Esophagus squamous epithelium (tissue), 5 donors: ENCODE measurements at regions not wholly inside any gene's neighbourhood (a gene's known extent, or its start where the extent isn't known, plus 50 kb on each side); places are given as distances from the start of the nearest gene placed in this dataset.

Experiments
- DNase-seq: peaks from one replicate; lab custom pipeline; 2025; lab: John Stamatoyannopoulos, UW
- H3K27ac ChIP-seq, 4 donors: fragments of 200-600 bp; sonication (generic); one replicate each; pipeline ENCODE4 v1.5.1; 2016 to 2019; ENCODE audit warnings: mild to moderate bottlenecking in 1 of 4
- H3K27me3 ChIP-seq, 4 donors: fragments of 200-600 bp; sonication (generic); 1 replicate in 3 of 4; 2 replicates in 1 of 4; pipeline versions ENCODE4 v1.5.1 to v1.6.0; 2017 to 2021; ENCODE audit warnings: antibody characterized with exemption in 1 of 4
- H3K36me3 ChIP-seq, 3 donors: fragments of 200-600 bp; sonication (generic); one replicate each; pipeline ENCODE4 v1.5.1; 2016 to 2019
- H3K4me1 ChIP-seq, 3 donors: fragments of 200-600 bp; sonication (generic); one replicate each; pipeline ENCODE4 v1.5.1; 2017 to 2019
- H3K4me3 ChIP-seq, 4 donors: fragments of 200-600 bp; sonication (generic); 1 replicate in 3 of 4; 2 replicates in 1 of 4; pipeline ENCODE4 v1.5.1; 2016 to 2019; ENCODE audit warnings: mild to moderate bottlenecking in 2 of 4, moderate library complexity in 1 of 4
- H3K9me3 ChIP-seq, 3 donors: fragments of 200-600 bp; sonication (generic); one replicate each; pipeline ENCODE4 v1.5.1; 2016 to 2019
- CTCF ChIP-seq, 6 experiments: fragments of 450-650 bp in 4 of 6; fragments of 200-600 bp in 2 of 6; sonication (generic) in 2 of 6; IDR thresholded peaks; one replicate each; pipeline ENCODE4 v1.5.1; 2016 to 2019; ENCODE audit warnings: antibody characterized with exemption in 6 of 6, mild to moderate bottlenecking in 4 of 6, moderate library complexity in 4 of 6
- POLR2A ChIP-seq, 4 donors: fragments of 450-650 bp; IDR thresholded peaks; one replicate each; pipeline ENCODE4 v1.6.1; 2017; ENCODE audit warnings: antibody characterized with exemption in 4 of 4, mild to moderate bottlenecking in 4 of 4, moderate library complexity in 3 of 4
- WGBS, 2 donors: methylation state at CpG; one replicate each; pipeline ENCODE4 v1.1.5; 2018; 5-methylcytosine and 5-hydroxymethylcytosine counted together
- intact Hi-C: fragments of 100-400 bp; cut with DNase I; formaldehyde crosslinking; loops from one replicate; pipeline ENCODE4 v1.15.0; 2022
- donor health status: DM: yes; HTN: yes; CAD: no.

- 15 to 31% methylated on average over 2 to 3 of the region's 3 CpGs for WGBS, 2 donors
- DNase-seq = no peak
- TF ChIP-seq CTCF (IDR thresholded peaks at IDR 0.05) (no peak), POLR2A (IDR thresholded peaks at IDR 0.05) (no peak)
- Histone ChIP-seq H3K4me3 (no peak overlapping the region), H3K4me1 (no peaks in the 10 kb centered on the region), H3K9me3 (no peaks in the 10 kb centered on the region), H3K27me3 (peaks cover 0 to 34% (median 0%) of the 10 kb centered on the region in 4 donors), H3K27ac (no peak overlapping the region), H3K36me3 (no peaks in the 10 kb centered on the region)
- intact Hi-C loops = no loop called here
Observed at GRCh38 chr6:40735121-40735520, 148.0 kb upstream of the LRFN2 start.

GRCh38 chr6:40734607-40735006 is 147.4 kb upstream of the LRFN2 start:
- intact Hi-C loops = no loop called here
- WGBS, 2 donors = 43 to 62% methylated on average over 4 of the region's 4 CpGs
- Histone ChIP-seq H3K9me3 (no peaks in the 10 kb centered on the region), H3K36me3 (no peaks in the 10 kb centered on the region), H3K27ac (no peak overlapping the region), H3K4me3 (no peak overlapping the region), H3K4me1 (no peaks in the 10 kb centered on the region), H3K27me3 (peaks cover 0 to 34% (median 0%) of the 10 kb centered on the region in 4 donors)
- no peak for DNase-seq
- TF ChIP-seq CTCF (IDR thresholded peaks at IDR 0.05) (no peak), POLR2A (IDR thresholded peaks at IDR 0.05) (no peak)

DNA sequence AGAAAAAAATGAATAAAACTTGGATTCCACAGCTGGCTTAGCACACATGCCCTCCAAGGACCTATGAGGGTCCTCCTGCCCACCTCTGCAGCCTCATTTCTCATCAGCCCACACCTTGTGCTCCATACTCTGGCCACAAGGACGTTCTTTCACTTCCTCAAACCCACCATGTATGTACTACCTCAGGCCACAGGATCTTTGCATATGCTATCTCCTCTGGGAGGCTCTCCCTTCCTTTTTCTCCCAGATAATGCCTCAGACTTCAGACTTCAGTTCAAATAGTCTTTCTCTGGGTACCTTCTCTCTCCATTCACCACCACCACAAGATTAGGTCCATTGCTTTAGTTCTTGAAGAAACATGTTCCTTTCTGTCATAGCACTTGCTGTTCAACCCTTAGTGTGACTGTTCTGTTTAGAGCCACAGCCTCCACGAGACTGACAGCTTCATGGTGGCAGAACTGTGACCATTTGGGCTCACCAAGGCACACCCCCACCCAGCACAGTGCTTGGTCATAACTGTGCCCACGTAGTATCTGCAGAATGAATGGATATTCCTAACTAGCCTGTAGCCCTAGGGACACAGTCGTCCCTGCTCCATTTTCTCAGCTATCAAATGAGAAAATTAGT is 146.7 kb upstream of the LRFN2 start:
- no peak overlapping the region for H3K27ac ChIP-seq
- no peak overlapping the region for H3K4me3 ChIP-seq
- no peak for DNase-seq
- intact Hi-C loops = no loop called here
- TF ChIP-seq CTCF (IDR thresholded peaks at IDR 0.05) (no peak), POLR2A (IDR thresholded peaks at IDR 0.05) (no peak)
- no peaks in the 10 kb centered on the region for H3K9me3 ChIP-seq
- H3K4me1 ChIP-seq = no peaks in the 10 kb centered on the region
- H3K27me3 ChIP-seq = peaks cover 0 to 34% (median 0%) of the 10 kb centered on the region in 4 donors
- WGBS, 2 donors = 45 to 60% methylated on average over 4 of the region's 4 CpGs
- no peaks in the 10 kb centered on the region for H3K36me3 ChIP-seq

DNA sequence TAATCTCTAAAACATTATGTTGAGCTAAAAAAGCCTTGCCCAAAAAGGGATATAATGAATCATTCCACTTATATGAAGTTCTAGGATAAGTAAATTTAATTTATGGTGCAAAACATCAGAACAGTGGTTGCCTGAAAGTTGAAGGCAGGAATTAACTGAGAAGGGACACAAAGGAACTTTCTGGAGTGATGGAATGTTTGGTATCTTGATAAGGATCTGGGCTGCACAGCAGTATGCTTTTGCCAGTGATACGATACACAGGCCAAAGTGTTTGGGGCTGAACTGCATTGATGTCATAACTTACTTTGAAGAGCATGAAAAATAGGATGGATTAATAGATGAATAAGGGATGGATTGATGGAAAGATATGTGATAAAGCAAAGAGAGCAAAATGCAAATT is 146.1 kb upstream of the LRFN2 start:
- H3K9me3 ChIP-seq = no peaks in the 10 kb centered on the region
- no peak for TF ChIP-seq CTCF (IDR thresholded peaks at IDR 0.05)
- WGBS, 2 donors = 68 to 76% methylated on average over 1 of the region's 1 CpG
- no peaks in the 10 kb centered on the region for H3K36me3 ChIP-seq
- no peak overlapping the region for H3K27ac ChIP-seq
- intact Hi-C loops = no loop called here
- H3K4me3 ChIP-seq = no peak overlapping the region
- no peaks in the 10 kb centered on the region for H3K4me1 ChIP-seq
- H3K27me3 ChIP-seq = peaks cover 0 to 33% (median 0%) of the 10 kb centered on the region in 4 donors
- no peak for DNase-seq

DNA sequence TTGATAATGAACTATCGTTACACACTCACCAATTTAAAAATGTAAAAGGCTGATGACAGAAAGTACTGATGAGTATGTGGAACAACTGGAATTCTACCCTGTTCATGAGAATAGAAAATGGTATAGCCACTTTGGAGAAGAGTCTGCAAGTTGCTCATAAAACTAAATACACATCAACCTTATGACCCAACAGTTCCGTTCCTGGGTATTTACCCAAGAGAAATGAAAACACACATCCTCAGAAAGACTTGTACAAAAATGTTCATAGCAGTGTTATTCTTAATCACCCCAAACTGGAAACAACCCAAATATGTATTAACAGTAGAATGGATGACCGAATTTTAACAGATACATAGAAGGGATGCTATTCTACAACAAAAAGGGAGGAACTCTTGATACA is 145.7 kb upstream of the LRFN2 start:
- Histone ChIP-seq H3K4me1 (no peaks in the 10 kb centered on the region), H3K4me3 (no peak overlapping the region), H3K9me3 (no peaks in the 10 kb centered on the region), H3K36me3 (no peaks in the 10 kb centered on the region), H3K27me3 (peaks cover 0 to 30% (median 0%) of the 10 kb centered on the region in 4 donors), H3K27ac (no peak overlapping the region)
- 54 to 62% methylated on average over 3 of the region's 3 CpGs for WGBS, 2 donors
- intact Hi-C loops = no loop called here
- DNase-seq = no peak
- no peak for TF ChIP-seq CTCF (IDR thresholded peaks at IDR 0.05)
- no peak for TF ChIP-seq POLR2A (IDR thresholded peaks at IDR 0.05)
